Activated naive CD4-positive, alpha-beta T cell treated with anti-CD3 and anti-CD28 coated beads, Interleukin-2, amount 50 U/mL, for 72 hours (primary cell): ENCODE measurements at regions not wholly inside any gene's neighbourhood (a gene's known extent, or its start where the extent isn't known, plus 50 kb on each side); places are given as distances from the start of the nearest gene placed in this dataset.

Experiments used
- ATAC-seq, 2 donors: fragments of 150-1000 bp; cut with Tn5 transposase; 2 replicates each; pipeline ENCODE4 v1.10.0; 2021; ENCODE audit warnings: mild to moderate bottlenecking in 2 of 2, moderate library complexity in 2 of 2
- DNase-seq, 2 donors: peaks; one replicate each; pipeline ENCODE4 v3.0.0; 2021 to 2022; ENCODE audit warnings: low spot score in 2 of 2
- H3K27ac Mint-ChIP-seq, 2 donors: one replicate each; pipeline ENCODE4 v1.8.0; 2022; ENCODE audit warnings: mild to moderate bottlenecking in 2 of 2, mixed read lengths in 2 of 2
- H3K36me3 Mint-ChIP-seq, 2 donors: one replicate each; pipeline ENCODE4 v1.8.0; 2022; ENCODE audit warnings: mixed read lengths in 2 of 2
- H3K9me3 Mint-ChIP-seq, 2 donors: one replicate each; pipeline ENCODE4 v1.8.0; 2022; ENCODE audit warnings: mixed read lengths in 2 of 2

DNA sequence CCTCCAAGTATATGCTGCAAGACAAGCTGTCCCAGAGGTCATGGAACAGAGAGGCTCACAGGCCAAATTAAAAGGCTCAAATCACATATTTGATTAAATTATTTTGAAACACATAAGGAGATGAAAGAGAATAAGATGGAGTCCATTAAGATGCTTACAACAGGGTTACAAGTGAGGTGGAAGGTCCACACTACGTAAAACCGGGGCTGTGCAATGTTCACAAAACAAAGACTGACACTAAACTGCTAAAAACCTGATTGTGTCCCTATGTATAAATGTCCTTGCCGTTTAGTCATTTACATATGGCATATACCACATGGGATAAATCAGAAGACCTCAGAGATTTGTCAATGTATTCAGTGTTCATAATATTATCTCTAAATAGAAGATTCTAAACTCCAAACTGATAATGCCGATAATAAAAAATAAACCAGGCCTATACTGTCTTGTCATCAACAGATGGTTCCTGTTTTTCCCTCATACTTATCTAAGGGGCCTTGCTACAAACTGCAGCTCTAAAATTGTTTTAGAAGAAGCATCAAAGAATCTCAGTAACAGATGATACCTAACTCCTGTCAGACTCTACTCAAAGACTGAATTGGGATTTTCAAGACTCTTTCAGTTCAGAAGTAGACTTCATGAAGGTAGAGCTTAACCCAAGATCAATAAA lies 51.8 kb upstream of the RIPOR2 start:
- ATAC-seq (no peak), DNase-seq (no peak)
- H3K9me3 Mint-ChIP-seq = peaks cover 5 to 9% of the 10 kb centered on the region in 2 donors

DNA sequence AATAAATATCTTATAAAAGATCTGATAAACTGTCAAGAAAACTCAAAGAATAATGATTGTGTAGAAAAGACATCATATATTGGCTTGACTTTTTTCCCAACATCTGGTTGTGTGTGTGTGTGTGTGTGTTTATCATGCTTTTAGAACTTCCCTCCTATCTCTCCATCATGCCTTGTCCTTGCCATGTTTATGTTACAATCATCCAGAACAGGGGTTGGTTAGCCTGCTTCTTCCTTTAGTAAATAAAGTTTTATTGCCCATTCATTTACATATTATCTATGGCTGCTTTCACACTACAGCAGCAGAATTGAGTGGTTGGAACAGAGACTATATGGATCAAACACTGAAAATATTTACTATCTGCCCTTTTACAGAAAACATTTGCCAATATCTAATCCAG lies 52.8 kb upstream of the RIPOR2 start:
- ATAC-seq (no peak), DNase-seq (no peak)
- peaks cover 13 to 36% of the 10 kb centered on the region in 2 donors for H3K36me3 Mint-ChIP-seq
- H3K27ac Mint-ChIP-seq = no peak overlapping the region
- peaks cover 5 to 9% of the 10 kb centered on the region in 2 donors for H3K9me3 Mint-ChIP-seq

More for the DNA sequence above, 51.8 kb upstream of the RIPOR2 start:
- peak overlapping the region in 1 of 2 donors; percentile 28 for H3K27ac Mint-ChIP-seq
- peaks cover 13 to 29% of the 10 kb centered on the region in 2 donors for H3K36me3 Mint-ChIP-seq

DNA sequence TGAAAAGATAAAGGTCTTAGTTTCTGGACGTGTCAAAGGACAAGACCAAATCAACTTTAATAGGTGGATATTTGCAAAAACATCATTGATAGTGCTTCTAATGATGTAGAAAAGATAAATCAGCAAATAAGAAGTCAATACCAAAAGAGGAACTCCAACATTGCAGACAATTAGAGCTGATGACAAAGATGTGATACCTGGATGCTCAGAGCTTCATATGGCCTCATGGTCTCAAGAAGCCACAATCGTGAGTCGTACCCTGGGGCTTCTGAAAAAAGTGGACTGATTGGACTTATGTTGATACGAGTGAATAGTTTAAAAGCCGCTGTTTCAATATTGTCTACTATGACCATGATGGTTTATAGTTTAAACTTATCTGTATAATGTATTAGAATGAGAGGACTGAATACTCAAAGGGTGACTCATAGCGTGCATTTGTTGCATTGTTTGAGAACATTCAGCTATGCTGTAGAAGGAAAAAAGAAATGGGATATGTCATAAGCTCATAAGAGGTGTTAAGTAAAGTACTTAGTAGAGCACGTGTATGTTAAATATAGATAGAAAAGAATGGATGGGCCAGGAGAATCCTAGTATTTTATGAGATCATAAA lies 54.6 kb upstream of the RIPOR2 start:
- Mint-ChIP-seq H3K9me3 (peaks cover 5 to 9% of the 10 kb centered on the region in 2 donors), H3K36me3 (peaks cover 13 to 47% of the 10 kb centered on the region in 2 donors), H3K27ac (peak overlapping the region; percentile 1 to 81)
- ATAC-seq (peak; percentile 6 to 34), DNase-seq (no peak)

DNA sequence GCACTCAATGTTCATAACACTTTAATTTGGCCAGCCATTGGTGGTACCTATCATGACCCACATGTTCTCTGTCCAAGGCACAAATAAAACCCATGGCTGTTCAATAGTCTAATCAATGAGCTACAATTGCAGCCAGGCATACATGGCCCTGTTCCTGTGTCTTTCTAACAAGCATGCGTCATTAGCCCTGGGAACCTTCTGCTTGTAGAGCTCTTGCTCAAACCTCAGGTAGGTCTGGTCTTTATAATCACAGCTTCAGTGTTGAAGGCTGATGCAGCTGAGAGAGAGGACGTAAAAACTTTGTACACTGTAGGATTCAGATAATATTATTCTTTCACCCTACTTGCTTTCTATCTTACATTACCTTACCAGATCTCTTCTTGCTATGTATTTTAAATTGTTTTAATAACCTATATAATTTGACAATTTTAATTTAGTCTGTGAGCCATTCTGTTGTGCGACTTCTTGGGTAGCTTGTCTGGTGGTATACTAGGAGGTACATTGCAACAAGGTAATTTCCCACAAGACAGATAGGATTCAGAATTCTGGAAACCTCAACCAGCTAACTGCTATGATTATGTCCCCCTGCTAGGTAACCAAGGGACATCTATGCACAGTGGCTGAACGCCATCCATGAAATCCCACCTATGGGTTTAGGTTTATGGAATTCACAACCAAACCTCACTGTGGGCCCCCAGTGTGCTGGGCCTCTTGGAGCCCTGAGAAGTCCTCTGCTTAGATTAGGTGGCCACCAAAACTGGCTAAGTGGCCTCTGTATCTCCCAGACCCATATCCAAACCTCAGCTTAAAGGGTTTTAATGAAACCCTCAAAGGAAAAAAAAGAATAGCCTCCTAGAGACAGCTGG lies 55.4 kb upstream of the RIPOR2 start:
- no peak for DNase-seq
- peak; percentile 44 for ATAC-seq
- H3K36me3 Mint-ChIP-seq = peaks cover 13 to 49% of the 10 kb centered on the region in 2 donors
- H3K27ac Mint-ChIP-seq = peak overlapping the region; percentile 62 to 81
- peaks cover 5 to 9% of the 10 kb centered on the region in 2 donors for H3K9me3 Mint-ChIP-seq

DNA sequence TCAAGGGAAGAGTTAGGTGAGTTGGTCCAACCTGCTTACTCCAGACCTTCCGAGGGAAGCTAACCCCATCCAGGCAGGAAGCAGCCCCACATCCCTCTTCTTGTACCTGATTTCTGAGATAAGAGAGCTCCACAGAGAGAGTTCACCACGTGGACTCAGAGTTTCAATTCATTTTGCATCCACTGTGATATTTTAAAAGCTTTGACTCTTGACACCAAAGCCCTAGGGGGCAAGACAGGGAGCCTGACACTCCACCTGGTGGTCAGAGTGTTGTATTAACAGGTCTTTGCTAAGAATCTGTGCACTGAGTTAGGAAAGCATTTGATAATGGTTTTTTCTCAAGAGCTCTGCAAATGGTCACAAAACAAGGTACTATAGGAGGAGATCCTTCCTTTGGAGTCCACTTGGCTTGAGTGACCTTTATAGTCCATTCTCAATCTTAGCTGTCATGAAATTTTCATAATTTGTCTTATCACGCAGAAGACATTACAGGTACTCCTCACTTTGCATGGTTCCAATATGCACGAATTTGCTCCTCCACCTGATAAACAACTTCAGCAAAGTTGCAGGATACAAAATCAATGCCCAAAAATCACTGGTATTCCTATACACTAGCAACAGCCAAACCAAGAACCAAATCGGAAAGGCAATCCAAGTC lies 56.2 kb upstream of the RIPOR2 start:
- peak overlapping the region; percentile 31 to 81 for H3K27ac Mint-ChIP-seq
- DNase-seq = peak; percentile 64 to 69
- ATAC-seq = peak; percentile 88 to 90
- H3K36me3 Mint-ChIP-seq = peaks cover 5 to 47% of the 10 kb centered on the region in 2 donors
- peaks cover 5% of the 10 kb centered on the region in 2 donors for H3K9me3 Mint-ChIP-seq

DNA sequence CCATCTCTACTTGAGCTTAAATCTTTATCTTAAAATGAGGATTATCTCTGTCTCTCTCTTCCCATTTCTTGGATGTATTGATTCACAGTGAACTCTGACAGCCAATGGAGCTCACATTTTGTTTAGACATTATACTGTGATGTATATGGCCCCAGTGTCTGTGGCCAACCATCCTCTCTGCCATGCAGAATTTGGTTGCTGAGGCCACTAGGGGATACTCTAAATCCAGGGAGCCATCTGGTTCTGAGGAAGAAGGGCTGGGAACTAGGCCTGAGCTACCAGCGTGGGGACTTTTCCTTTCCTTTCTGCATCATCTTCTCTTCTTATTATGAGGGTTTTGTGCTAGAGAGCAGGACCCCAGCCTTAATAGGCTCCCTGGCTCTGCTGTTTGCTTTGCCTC lies 59.1 kb upstream of the RIPOR2 start:
- DNase-seq (no peak), ATAC-seq (no peak)
- Mint-ChIP-seq H3K27ac (no peak overlapping the region), H3K36me3 (peaks cover 0 to 36% of the 10 kb centered on the region in 2 donors), H3K9me3 (peaks cover 0 to 1% of the 10 kb centered on the region in 2 donors)

DNA sequence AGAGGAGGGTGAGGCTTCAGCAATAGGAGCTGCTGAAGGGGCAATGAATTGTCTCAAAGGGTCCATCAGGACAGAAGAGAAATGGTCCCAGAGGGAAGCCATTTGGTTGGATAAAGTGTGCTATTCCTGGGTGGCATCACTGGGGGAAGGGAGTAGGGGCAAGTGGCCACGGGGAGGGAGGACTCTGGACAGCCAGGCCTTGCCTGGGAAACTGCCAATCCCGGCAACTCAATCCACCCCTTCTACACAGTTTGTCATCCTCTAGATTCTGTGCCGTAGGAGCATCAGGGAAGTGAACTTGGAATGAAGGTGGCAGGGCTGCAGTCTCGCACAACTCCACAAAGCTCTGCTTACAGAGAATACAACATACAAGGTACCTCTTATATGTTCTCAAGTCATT lies 59.5 kb upstream of the RIPOR2 start:
- H3K27ac Mint-ChIP-seq = no peak overlapping the region
- H3K9me3 Mint-ChIP-seq = peaks cover 0 to 6% of the 10 kb centered on the region in 2 donors
- ATAC-seq = no peak
- H3K36me3 Mint-ChIP-seq = peaks cover 0 to 41% of the 10 kb centered on the region in 2 donors
- no peak for DNase-seq

DNA sequence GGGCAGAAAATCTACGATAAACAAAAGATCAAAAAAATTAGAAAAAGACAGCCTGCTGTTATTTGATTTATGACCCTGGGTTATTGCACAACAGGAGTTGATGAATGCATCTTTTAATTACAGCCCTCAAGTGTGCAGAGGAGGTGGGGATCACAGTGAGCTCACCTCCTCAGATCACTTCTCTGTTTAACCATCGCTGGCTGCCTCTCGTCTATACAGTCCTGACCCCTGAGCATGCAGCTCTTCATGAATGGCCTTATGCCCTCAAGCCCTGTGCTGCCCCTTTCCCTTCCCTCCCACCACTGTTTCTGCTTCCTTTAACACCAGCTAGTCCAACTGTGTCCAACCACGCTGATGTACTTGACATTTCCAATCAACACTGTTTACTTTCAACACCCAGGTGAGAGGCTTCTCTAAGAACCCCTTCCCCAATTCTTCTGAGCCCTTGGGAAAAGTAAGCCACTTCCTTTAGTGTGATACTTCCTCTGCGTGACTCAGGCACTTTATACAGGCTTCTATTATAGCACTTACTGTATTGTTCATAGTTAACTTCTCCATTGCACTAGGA lies 60.6 kb upstream of the RIPOR2 start:
- peak overlapping the region in 1 of 2 donors; percentile 74 for H3K27ac Mint-ChIP-seq
- ATAC-seq (peak in 1 of 2 donors; percentile 31), DNase-seq (no peak)
- peaks cover 0 to 45% of the 10 kb centered on the region in 2 donors for H3K36me3 Mint-ChIP-seq
- H3K9me3 Mint-ChIP-seq = peaks cover 0 to 7% of the 10 kb centered on the region in 2 donors

DNA sequence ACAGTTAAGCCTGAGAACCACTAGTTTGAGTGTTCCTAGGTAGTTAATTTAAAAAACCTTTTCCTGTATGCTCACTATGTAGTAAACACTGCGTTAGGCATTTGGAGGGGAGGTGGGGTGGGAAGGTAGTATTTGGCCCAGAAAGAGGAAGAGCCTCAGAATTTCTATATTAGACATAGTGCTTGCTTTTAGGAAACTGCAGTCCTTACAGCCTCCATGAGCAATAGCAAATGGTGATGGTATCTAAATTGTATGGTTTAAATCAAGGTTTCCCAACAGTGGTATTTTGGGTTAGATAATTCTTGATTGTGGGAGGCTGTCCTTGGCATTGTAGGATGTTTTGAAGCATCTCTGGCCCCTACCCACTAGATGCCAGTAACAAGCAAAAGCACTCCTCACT lies 61.5 kb upstream of the RIPOR2 start:
- no peak overlapping the region for H3K27ac Mint-ChIP-seq
- ATAC-seq (no peak), DNase-seq (no peak)
- peaks cover 0 to 7% of the 10 kb centered on the region in 2 donors for H3K9me3 Mint-ChIP-seq
- H3K36me3 Mint-ChIP-seq = peaks cover 0 to 45% of the 10 kb centered on the region in 2 donors

DNA sequence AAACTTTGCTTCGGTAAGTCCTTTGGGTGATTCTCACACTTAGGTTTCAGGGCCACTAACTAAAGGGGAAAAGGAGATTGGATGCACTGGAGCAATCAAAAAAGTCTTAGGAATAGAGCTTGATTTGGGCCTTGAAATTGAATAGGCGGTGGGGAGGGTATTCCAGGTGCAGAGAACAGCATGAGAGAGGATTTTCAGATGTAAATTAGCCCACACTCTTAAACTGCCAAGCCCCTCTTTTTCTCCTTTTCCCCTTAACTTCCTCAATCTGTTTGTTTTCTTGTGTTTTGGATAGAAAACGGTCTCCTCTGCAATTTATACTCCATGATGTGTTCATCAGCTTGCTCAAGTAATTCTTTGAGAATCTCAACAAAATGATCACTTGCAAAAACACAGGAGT lies 62.1 kb upstream of the RIPOR2 start:
- DNase-seq = no peak
- ATAC-seq = no peak
- Mint-ChIP-seq H3K36me3 (peaks cover 0 to 45% of the 10 kb centered on the region in 2 donors), H3K9me3 (peaks cover 0 to 7% of the 10 kb centered on the region in 2 donors), H3K27ac (no peak overlapping the region)

DNA sequence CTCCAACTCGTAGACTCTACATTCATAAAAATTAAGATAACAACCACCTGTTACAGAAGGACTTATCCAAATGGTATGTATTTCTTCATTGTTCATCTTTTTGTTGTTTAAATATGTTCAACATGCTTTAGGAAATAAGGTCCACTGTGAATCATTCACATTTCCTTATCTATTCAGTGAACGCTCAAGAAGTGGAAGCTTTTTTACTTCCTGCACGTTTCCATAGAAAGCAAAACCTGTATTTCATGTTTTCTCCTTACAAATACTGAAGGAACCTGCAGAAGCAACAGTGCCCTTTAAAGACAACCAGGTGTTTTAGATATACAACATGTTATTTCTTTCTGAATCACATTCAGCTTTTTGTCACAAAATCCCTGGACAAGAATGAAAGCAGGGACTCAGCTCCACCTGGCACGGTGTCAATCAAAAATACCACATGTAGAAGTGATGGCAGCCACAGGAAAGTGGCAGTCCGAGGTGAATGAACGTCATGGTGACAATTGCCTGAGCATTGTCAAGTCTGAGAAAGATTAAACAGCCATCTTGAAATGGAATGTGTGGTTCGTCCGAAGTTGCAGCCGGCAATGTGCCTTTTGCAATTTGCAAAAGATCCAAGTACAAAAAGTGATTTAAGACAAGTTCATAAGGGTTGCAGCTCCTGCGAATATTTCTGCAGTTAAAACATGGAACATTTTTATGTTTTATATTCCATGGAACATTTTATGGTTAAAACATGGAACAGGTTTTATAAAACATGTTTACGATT lies 66.7 kb upstream of the RIPOR2 start:
- Mint-ChIP-seq H3K9me3 (peaks cover 0 to 7% of the 10 kb centered on the region in 2 donors), H3K27ac (no peak overlapping the region), H3K36me3 (peaks cover 0 to 15% of the 10 kb centered on the region in 2 donors)
- ATAC-seq (no peak), DNase-seq (no peak)

DNA sequence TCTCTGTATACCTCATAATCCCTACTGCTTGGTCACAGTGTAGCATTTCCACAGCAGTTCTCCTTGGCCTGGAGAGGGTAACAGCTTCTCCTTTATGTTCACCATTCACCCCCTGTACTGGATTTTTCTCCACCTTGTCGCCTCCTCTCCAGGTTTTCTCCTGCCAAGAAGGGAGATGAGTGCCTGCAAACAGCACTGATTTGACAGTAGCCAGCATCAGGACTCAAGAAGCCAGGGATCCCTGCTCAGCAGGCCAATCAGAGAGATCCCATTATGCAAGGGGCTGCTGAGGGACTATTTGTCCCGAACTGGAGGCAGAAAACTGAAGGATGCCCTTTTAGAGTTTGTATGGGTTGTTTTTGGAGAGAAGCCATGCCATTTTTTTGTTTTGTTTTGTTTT lies 68.6 kb upstream of the RIPOR2 start:
- ATAC-seq (no peak), DNase-seq (no peak)
- H3K27ac Mint-ChIP-seq = peak overlapping the region in 1 of 2 donors; percentile 25
- peaks cover 0 to 7% of the 10 kb centered on the region in 2 donors for H3K9me3 Mint-ChIP-seq
- H3K36me3 Mint-ChIP-seq = peaks cover 0 to 14% of the 10 kb centered on the region in 2 donors

DNA sequence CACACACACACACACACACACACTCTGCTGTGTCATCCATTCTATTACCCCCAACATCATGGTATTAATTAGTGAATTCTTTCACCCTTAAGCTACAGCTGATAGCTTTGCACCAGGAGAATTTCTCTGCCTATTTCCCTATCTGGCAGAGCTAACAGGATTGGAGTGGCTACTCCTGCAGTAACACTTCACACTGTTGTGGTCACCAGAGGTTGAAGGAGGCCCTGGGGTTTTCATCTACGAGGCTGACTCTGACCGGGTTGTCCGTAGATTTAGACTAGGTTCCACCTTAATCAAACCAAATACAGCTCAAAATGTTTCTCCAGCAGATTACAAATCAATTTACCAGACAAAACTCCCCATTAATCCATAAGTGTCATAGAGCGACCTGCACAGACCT lies 69.2 kb upstream of the RIPOR2 start:
- DNase-seq = no peak
- ATAC-seq = no peak
- peaks cover 0 to 7% of the 10 kb centered on the region in 2 donors for H3K36me3 Mint-ChIP-seq
- H3K27ac Mint-ChIP-seq = peak overlapping the region in 1 of 2 donors; percentile 25
- H3K9me3 Mint-ChIP-seq = peaks cover 0 to 4% of the 10 kb centered on the region in 2 donors

DNA sequence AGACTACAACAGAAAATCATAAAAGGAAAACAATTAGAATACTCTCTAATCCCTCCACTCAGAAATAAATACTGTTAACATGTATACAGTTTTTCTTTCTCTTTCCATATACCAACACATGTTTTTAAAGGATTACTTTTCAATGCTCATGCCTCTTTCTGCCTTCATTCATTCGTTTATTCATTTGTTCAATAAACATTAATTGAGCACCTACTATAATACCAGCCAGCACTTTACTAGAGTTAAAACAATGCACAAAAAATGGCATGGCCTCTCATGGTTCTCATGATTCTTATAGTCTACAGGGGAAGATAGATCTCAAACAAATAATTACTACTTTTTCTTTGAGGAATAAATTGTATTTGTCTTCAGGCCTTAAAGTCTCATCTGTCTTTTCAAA lies 70.3 kb upstream of the RIPOR2 start:
- no peaks in the 10 kb centered on the region for H3K36me3 Mint-ChIP-seq
- peak overlapping the region; percentile 78 to 93 for H3K27ac Mint-ChIP-seq
- DNase-seq (no peak), ATAC-seq (no peak)
- no peaks in the 10 kb centered on the region for H3K9me3 Mint-ChIP-seq

DNA sequence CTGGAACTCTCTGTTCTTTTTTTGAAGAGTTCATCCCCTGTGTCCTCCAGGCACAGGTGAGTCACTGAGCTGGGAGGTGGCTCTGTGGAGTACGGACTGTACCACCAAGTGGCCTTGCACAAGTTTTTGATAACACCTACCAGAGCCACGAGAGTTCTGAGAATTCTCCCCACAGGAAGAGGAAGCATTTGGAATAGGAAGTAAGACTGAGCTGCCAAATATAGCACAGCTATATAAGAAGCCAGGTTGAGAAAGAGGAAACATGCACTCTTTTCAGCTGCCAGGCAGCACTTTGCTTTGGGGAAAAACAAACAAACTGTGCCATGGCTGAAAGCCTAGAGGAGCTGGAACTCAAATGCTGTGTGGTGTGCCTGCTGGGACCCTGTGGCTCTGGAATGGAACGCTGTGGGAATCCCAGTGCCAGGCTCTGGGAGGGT lies 70.8 kb upstream of the RIPOR2 start:
- DNase-seq = no peak
- peak overlapping the region; percentile 78 to 93 for H3K27ac Mint-ChIP-seq
- peak; percentile 55 to 84 for ATAC-seq

More for the DNA sequence above, 70.8 kb upstream of the RIPOR2 start:
- H3K36me3 Mint-ChIP-seq = no peaks in the 10 kb centered on the region
- H3K9me3 Mint-ChIP-seq = no peaks in the 10 kb centered on the region
